ENCODE measurements at regions not wholly inside any gene's neighbourhood (a gene's known extent, or its start where the extent isn't known, plus 50 kb on each side); places are given as distances from the start of the nearest gene placed in this dataset.

GRCh38 chr13:50758796-50759195 is 84.7 kb downstream of the DLEU7 start:
- H3K4me3 ChIP-seq (replicated peaks in 1 of 4; ENCODE audit: control extremely low read depth in 1 of 4, insufficient read depth in 1 of 4, low read depth in 3 of 4, low read length in 4 of 4) = no peak overlapping the region
- H3K4me1 ChIP-seq (ENCODE audit: control insufficient read depth, extremely low read depth, insufficient read depth, low read length) = no peaks in the 10 kb centered on the region
- H3K79me2 ChIP-seq (ENCODE audit: control insufficient read depth, insufficient read depth, low read length) = no peaks in the 10 kb centered on the region
- H3K36me3 ChIP-seq (ENCODE audit: control insufficient read depth, insufficient read depth, low read length) = no peaks in the 10 kb centered on the region
- TF ChIP-seq CTCF (conservative IDR thresholded peaks at IDR 0.05 in 1 of 2, IDR thresholded peaks at IDR 0.05 in 1 of 2; ENCODE audit: low read depth in 1 of 2, low read length in 2 of 2) (no peak), EZH2 (IDR thresholded peaks at IDR 0.05; ENCODE audit: low read length, missing control alignments) (no peak)
- H3K9me3 ChIP-seq (ENCODE audit: control insufficient read depth, insufficient read depth, low read depth, low read length) = no peaks in the 10 kb centered on the region
- DNase-seq (ENCODE audit: low read depth in 2 of 2) = peak in 1 of 2 donors; percentile 37
- H4K20me1 ChIP-seq (ENCODE audit: control insufficient read depth, extremely low read depth, insufficient read depth, low read length) = no peaks in the 10 kb centered on the region
- no peak overlapping the region for H2AFZ ChIP-seq (ENCODE audit: low read length)
- H3K4me2 ChIP-seq (ENCODE audit: extremely low read depth, insufficient read depth, low read length) = no peak overlapping the region
- H3K9ac ChIP-seq (ENCODE audit: insufficient read depth, low read length) = no peak overlapping the region
- no peak overlapping the region for H3K27ac ChIP-seq (ENCODE audit: insufficient read depth, low read length)
- peaks cover 11% of the 10 kb centered on the region for H3K27me3 ChIP-seq (ENCODE audit: control insufficient read depth, insufficient read depth, low read length)

- H2AFZ ChIP-seq (ENCODE audit: low read length) = no peak overlapping the region
- H3K4me1 ChIP-seq (ENCODE audit: control insufficient read depth, extremely low read depth, insufficient read depth, low read length) = no peaks in the 10 kb centered on the region
- H3K9ac ChIP-seq (ENCODE audit: insufficient read depth, low read length) = no peak overlapping the region
- no peak for DNase-seq (ENCODE audit: low read depth in 2 of 2)
- no peaks in the 10 kb centered on the region for H3K79me2 ChIP-seq (ENCODE audit: control insufficient read depth, insufficient read depth, low read length)
- no peaks in the 10 kb centered on the region for H4K20me1 ChIP-seq (ENCODE audit: control insufficient read depth, extremely low read depth, insufficient read depth, low read length)
- no peak overlapping the region for H3K4me3 ChIP-seq (replicated peaks in 1 of 4; ENCODE audit: control extremely low read depth in 1 of 4, insufficient read depth in 1 of 4, low read depth in 3 of 4, low read length in 4 of 4)
- peaks cover 20% of the 10 kb centered on the region for H3K27me3 ChIP-seq (ENCODE audit: control insufficient read depth, insufficient read depth, low read length)
- no peaks in the 10 kb centered on the region for H3K36me3 ChIP-seq (ENCODE audit: control insufficient read depth, insufficient read depth, low read length)
- TF ChIP-seq CTCF (conservative IDR thresholded peaks at IDR 0.05 in 1 of 2, IDR thresholded peaks at IDR 0.05 in 1 of 2; ENCODE audit: low read depth in 1 of 2, low read length in 2 of 2) = no peak
- no peak for TF ChIP-seq EZH2 (IDR thresholded peaks at IDR 0.05; ENCODE audit: low read length, missing control alignments)
- H3K9me3 ChIP-seq (ENCODE audit: control insufficient read depth, insufficient read depth, low read depth, low read length) = no peaks in the 10 kb centered on the region
- no peak overlapping the region for H3K4me2 ChIP-seq (ENCODE audit: extremely low read depth, insufficient read depth, low read length)
- no peak overlapping the region for H3K27ac ChIP-seq (ENCODE audit: insufficient read depth, low read length)
These were observed 82.7 kb downstream of the DLEU7 start for GRCh38 chr13:50760751-50761150.

- TF ChIP-seq EZH2 (IDR thresholded peaks at IDR 0.05; ENCODE audit: low read length, missing control alignments) (no peak), CTCF (conservative IDR thresholded peaks at IDR 0.05 in 1 of 2, IDR thresholded peaks at IDR 0.05 in 1 of 2; ENCODE audit: low read depth in 1 of 2, low read length in 2 of 2) (no peak)
- no peak overlapping the region for H3K27ac ChIP-seq (ENCODE audit: insufficient read depth, low read length)
- H3K36me3 ChIP-seq (ENCODE audit: control insufficient read depth, insufficient read depth, low read length) = no peaks in the 10 kb centered on the region
- H3K9me3 ChIP-seq (ENCODE audit: control insufficient read depth, insufficient read depth, low read depth, low read length) = no peaks in the 10 kb centered on the region
- no peak overlapping the region for H2AFZ ChIP-seq (ENCODE audit: low read length)
- H3K4me3 ChIP-seq (replicated peaks in 1 of 4; ENCODE audit: control extremely low read depth in 1 of 4, insufficient read depth in 1 of 4, low read depth in 3 of 4, low read length in 4 of 4) = no peak overlapping the region
- DNase-seq (ENCODE audit: low read depth in 2 of 2) = no peak
- no peaks in the 10 kb centered on the region for H4K20me1 ChIP-seq (ENCODE audit: control insufficient read depth, extremely low read depth, insufficient read depth, low read length)
- no peak overlapping the region for H3K9ac ChIP-seq (ENCODE audit: insufficient read depth, low read length)
- H3K4me1 ChIP-seq (ENCODE audit: control insufficient read depth, extremely low read depth, insufficient read depth, low read length) = no peaks in the 10 kb centered on the region
- H3K27me3 ChIP-seq (ENCODE audit: control insufficient read depth, insufficient read depth, low read length) = peaks cover 20% of the 10 kb centered on the region
- no peak overlapping the region for H3K4me2 ChIP-seq (ENCODE audit: extremely low read depth, insufficient read depth, low read length)
- H3K79me2 ChIP-seq (ENCODE audit: control insufficient read depth, insufficient read depth, low read length) = no peaks in the 10 kb centered on the region
These were observed 82.1 kb downstream of the DLEU7 start for GRCh38 chr13:50761406-50761805.

All from fibroblast of lung (primary cell).